GM13977 (cell line): ENCODE measurements at regions not wholly inside any gene's neighbourhood (a gene's known extent, or its start where the extent isn't known, plus 50 kb on each side); places are given as distances from the start of the nearest gene placed in this dataset.

Source experiments
- DNase-seq: peaks from one replicate; pipeline ENCODE4 v3.0.0; 2012; ENCODE audit warnings: low spot score
- CTCF ChIP-seq: IDR thresholded peaks from 2 replicates; pipeline ENCODE4 v1.5.1; 2012; ENCODE audit warnings: mild to moderate bottlenecking, control low read depth; ENCODE audit not compliant: insufficient read depth; ENCODE audit errors: extremely low read depth, missing control alignments
- in situ Hi-C: fragments of 300-500 bp; cut with MboI; formaldehyde crosslinking; loops from one replicate; pipeline ENCODE4 v1.12.0; 2022; ENCODE audit warnings: low sequenced_read_pairs, low pct_unique_long_range_greater_than_20kb, mixed read lengths, inconsistent platforms; ENCODE audit not compliant: unreplicated experiment

- TF ChIP-seq CTCF: no peak
- in situ Hi-C loops: no loop called here
- no peak for DNase-seq
Measured at GRCh38 chr13:77456271-77456670, 79.2 kb upstream of the SCEL start.

GRCh38 chr13:77449265-77449664 is 86.2 kb upstream of the SCEL start:
- in situ Hi-C loops: no loop called here
- DNase-seq: no peak
- TF ChIP-seq CTCF: no peak

GRCh38 chr13:77448689-77449088 is 86.8 kb upstream of the SCEL start:
- in situ Hi-C loops: no loop called here
- no peak for TF ChIP-seq CTCF
- DNase-seq: no peak

- in situ Hi-C loops: no loop called here
- no peak for DNase-seq
- TF ChIP-seq CTCF: no peak
Measured at GRCh38 chr13:77443511-77443910, 92.0 kb upstream of the SCEL start.

GRCh38 chr13:77437267-77437666 is 98.2 kb upstream of the SCEL start:
- no peak for DNase-seq
- no peak for TF ChIP-seq CTCF
- in situ Hi-C loops: no loop called here

- in situ Hi-C loops: no loop called here
- no peak for TF ChIP-seq CTCF
- no peak for DNase-seq
Measured at GRCh38 chr13:77434289-77434688, 101.2 kb upstream of the SCEL start.

GRCh38 chr13:77431449-77431848 is 104.1 kb upstream of the SCEL start:
- no peak for TF ChIP-seq CTCF
- no peak for DNase-seq
- in situ Hi-C loops: no loop called here
